ENCODE measurements at regions not wholly inside any gene's neighbourhood (a gene's known extent, or its start where the extent isn't known, plus 50 kb on each side); places are given as distances from the start of the nearest gene placed in this dataset.

GRCh38 chr14:53692451-53692850 is 264.2 kb downstream of the BMP4 start:
- Mint-ChIP-seq H3K27me3 (no peaks in the 10 kb centered on the region), H3K27ac (no peak overlapping the region)
- intact Hi-C loops (cut with micrococcal nuclease) = no loop called here

GRCh38 chr14:53683229-53683628 is 273.4 kb downstream of the BMP4 start:
- H3K27ac Mint-ChIP-seq = no peak overlapping the region
- no peaks in the 10 kb centered on the region for H3K27me3 Mint-ChIP-seq
- intact Hi-C loops (cut with micrococcal nuclease) = no loop called here
- no peaks in the 10 kb centered on the region for H3K36me3 Mint-ChIP-seq (ENCODE audit: low read depth)
- H3K4me3 Mint-ChIP-seq = no peak overlapping the region
- no peaks in the 10 kb centered on the region for H3K4me1 Mint-ChIP-seq (ENCODE audit: low read depth)
- peaks cover 5% of the 10 kb centered on the region for H3K9me3 Mint-ChIP-seq

More at GRCh38 chr14:53692451-53692850, 264.2 kb downstream of the BMP4 start:
- Mint-ChIP-seq H3K4me3 (no peak overlapping the region), H3K4me1 (ENCODE audit: low read depth) (no peaks in the 10 kb centered on the region), H3K36me3 (ENCODE audit: low read depth) (no peaks in the 10 kb centered on the region), H3K9me3 (no peaks in the 10 kb centered on the region)

DNA sequence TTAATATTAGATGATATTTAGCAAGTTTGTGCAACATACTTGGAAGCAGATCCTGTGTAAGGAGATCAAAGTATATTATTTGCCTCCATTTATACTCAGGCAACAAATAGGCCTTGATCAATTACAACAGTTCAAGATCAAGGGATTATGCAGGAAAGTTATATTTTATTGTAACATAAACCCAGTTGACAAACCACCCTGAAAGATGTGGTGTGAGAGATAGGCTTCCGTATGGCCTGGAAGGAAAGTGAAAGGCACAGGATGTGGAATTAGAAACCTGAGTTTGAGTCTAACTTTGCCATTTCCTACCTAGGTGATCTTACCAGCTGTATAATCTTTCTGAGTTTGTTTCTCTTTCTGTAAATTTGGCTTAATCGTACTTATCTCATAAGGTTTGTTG is 284.1 kb downstream of the BMP4 start:
- intact Hi-C loops (cut with micrococcal nuclease) = no loop called here
- H3K27me3 Mint-ChIP-seq = no peaks in the 10 kb centered on the region
- no peaks in the 10 kb centered on the region for H3K4me1 Mint-ChIP-seq (ENCODE audit: low read depth)
- no peaks in the 10 kb centered on the region for H3K36me3 Mint-ChIP-seq (ENCODE audit: low read depth)
- H3K4me3 Mint-ChIP-seq = no peak overlapping the region
- H3K9me3 Mint-ChIP-seq = peaks cover 13% of the 10 kb centered on the region
- H3K27ac Mint-ChIP-seq = no peak overlapping the region

GRCh38 chr14:53670701-53671100 is 285.9 kb downstream of the BMP4 start:
- Mint-ChIP-seq H3K4me1 (ENCODE audit: low read depth) (no peaks in the 10 kb centered on the region), H3K27me3 (peaks cover 3% of the 10 kb centered on the region), H3K4me3 (no peak overlapping the region), H3K36me3 (ENCODE audit: low read depth) (no peaks in the 10 kb centered on the region), H3K9me3 (peaks cover 15% of the 10 kb centered on the region), H3K27ac (no peak overlapping the region)
- intact Hi-C loops (cut with micrococcal nuclease) = no loop called here

DNA sequence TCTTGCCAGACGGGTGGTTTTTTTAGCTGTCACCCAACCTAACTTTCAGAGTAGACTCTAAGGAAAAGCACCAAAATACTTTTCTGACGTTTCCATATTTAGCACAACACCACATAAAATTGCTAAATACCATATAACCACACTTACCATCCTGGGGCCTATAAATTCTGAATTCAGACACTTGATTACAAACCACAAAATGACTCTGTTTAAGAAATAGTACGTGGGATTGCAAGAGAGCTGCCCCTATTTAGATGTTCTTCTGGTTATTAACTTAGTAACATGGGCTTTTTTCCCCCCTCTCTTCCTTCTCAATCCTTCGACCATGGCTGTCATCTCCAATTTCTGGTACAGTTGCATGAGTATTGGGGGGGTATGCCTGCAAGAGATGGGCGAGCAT is 287.7 kb downstream of the BMP4 start:
- Mint-ChIP-seq H3K27ac (no peak overlapping the region), H3K27me3 (peaks cover 3% of the 10 kb centered on the region), H3K4me1 (ENCODE audit: low read depth) (no peaks in the 10 kb centered on the region), H3K4me3 (no peak overlapping the region), H3K9me3 (peaks cover 9% of the 10 kb centered on the region), H3K36me3 (ENCODE audit: low read depth) (no peaks in the 10 kb centered on the region)
- intact Hi-C loops (cut with micrococcal nuclease) = no loop called here

DNA sequence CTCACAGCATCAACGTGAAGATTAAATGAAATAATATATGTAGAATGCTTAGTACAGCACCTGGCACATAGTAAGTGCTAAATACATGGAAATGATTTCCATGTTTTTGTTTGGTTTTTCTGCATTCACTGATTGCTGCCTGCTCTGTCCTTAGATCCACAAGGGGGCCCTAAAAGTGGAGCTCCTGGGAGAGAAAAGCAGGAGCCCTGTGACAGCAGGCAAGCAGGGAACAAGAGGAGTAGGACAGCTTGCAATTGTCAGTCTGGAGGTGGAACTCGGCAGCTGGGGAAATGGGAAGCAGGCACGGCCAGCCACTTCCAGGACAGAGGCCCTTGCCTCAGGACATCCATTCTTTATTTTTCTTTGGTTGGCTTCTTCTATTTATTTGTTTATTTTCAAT is 292.9 kb downstream of the BMP4 start:
- Mint-ChIP-seq H3K36me3 (ENCODE audit: low read depth) (no peaks in the 10 kb centered on the region), H3K4me1 (ENCODE audit: low read depth) (no peaks in the 10 kb centered on the region), H3K27me3 (peaks cover 3% of the 10 kb centered on the region), H3K9me3 (peaks cover 9% of the 10 kb centered on the region), H3K4me3 (no peak overlapping the region), H3K27ac (no peak overlapping the region)
- intact Hi-C loops (cut with micrococcal nuclease) = no loop called here

- Mint-ChIP-seq H3K4me1 (ENCODE audit: low read depth) (no peaks in the 10 kb centered on the region), H3K36me3 (ENCODE audit: low read depth) (no peaks in the 10 kb centered on the region), H3K27me3 (no peaks in the 10 kb centered on the region), H3K4me3 (no peak overlapping the region), H3K9me3 (peaks cover 16% of the 10 kb centered on the region), H3K27ac (no peak overlapping the region)
- intact Hi-C loops (cut with micrococcal nuclease) = no loop called here
Observed at GRCh38 chr14:53655080-53655785, 301.4 kb downstream of the BMP4 start.

GRCh38 chr14:53652068-53652467 is 304.6 kb downstream of the BMP4 start:
- H3K36me3 Mint-ChIP-seq (ENCODE audit: low read depth) = no peaks in the 10 kb centered on the region
- H3K9me3 Mint-ChIP-seq = peaks cover 16% of the 10 kb centered on the region
- no peak overlapping the region for H3K4me3 Mint-ChIP-seq
- H3K4me1 Mint-ChIP-seq (ENCODE audit: low read depth) = no peaks in the 10 kb centered on the region
- H3K27me3 Mint-ChIP-seq = no peaks in the 10 kb centered on the region
- intact Hi-C loops (cut with micrococcal nuclease) = no loop called here
- H3K27ac Mint-ChIP-seq = no peak overlapping the region

DNA sequence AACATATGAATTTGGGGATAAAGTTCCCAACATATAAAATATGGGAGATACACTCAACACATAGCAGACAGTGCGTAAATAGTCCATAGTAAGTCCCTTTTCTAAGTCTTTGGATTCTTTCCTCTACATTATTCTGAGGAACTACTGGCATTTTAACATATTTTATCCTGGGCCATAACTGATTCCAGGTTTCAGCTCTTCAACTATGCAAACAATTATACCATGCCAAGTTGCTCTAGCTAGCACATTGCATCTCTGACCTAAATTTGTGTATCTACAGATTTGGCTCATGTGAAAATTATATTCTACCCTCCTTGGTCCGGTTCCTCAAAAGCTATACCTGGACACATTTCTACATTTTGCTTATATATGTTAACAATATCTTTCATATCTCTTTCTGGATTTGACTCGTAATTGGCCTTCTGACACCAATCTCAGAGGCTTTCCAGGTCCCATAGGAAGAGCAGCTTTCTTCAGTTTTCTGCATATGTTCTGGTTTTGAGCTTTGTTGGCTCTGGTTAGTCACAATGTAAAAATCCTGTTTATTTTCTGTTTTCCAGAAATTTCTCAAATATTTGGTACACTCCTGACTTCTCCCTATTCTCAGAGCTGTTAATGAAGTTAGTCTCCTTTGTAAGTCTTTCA is 305.4 kb downstream of the BMP4 start:
- intact Hi-C loops (cut with micrococcal nuclease) = no loop called here
- no peak overlapping the region for H3K27ac Mint-ChIP-seq
- no peaks in the 10 kb centered on the region for H3K4me1 Mint-ChIP-seq (ENCODE audit: low read depth)

GRCh38 chr14:53646925-53647324 is 309.7 kb downstream of the BMP4 start:
- no peak overlapping the region for H3K27ac Mint-ChIP-seq
- H3K36me3 Mint-ChIP-seq (ENCODE audit: low read depth) = no peaks in the 10 kb centered on the region
- no peak overlapping the region for H3K4me3 Mint-ChIP-seq
- H3K4me1 Mint-ChIP-seq (ENCODE audit: low read depth) = no peaks in the 10 kb centered on the region
- H3K27me3 Mint-ChIP-seq = no peaks in the 10 kb centered on the region
- no peaks in the 10 kb centered on the region for H3K9me3 Mint-ChIP-seq
- intact Hi-C loops (cut with micrococcal nuclease) = no loop called here

More for the DNA sequence above, 305.4 kb downstream of the BMP4 start:
- Mint-ChIP-seq H3K4me3 (no peak overlapping the region), H3K9me3 (peaks cover 16% of the 10 kb centered on the region), H3K27me3 (no peaks in the 10 kb centered on the region), H3K36me3 (ENCODE audit: low read depth) (no peaks in the 10 kb centered on the region)

DNA sequence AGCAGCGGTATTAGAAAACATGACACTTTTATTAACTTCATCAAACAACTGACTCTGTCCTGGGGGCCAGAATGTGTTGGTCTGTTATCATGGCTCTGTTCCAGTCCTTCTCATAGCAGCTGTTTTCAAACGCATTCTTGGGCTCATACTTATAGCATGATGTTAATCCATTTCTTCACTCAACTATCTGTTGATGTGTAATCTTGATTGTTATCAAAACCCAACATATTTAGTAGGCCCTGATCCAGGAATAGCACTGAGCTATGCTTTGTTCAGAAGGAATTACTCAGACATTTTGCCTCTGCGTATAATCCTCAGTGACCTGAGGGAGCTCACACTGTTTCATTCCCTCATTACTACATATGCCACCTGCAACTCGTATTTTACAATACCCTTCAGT is 315.9 kb downstream of the BMP4 start:
- no peaks in the 10 kb centered on the region for H3K27me3 Mint-ChIP-seq
- H3K4me1 Mint-ChIP-seq (ENCODE audit: low read depth) = no peaks in the 10 kb centered on the region
- H3K9me3 Mint-ChIP-seq = no peaks in the 10 kb centered on the region
- intact Hi-C loops (cut with micrococcal nuclease) = no loop called here
- H3K36me3 Mint-ChIP-seq (ENCODE audit: low read depth) = no peaks in the 10 kb centered on the region
- no peak overlapping the region for H3K27ac Mint-ChIP-seq
- no peak overlapping the region for H3K4me3 Mint-ChIP-seq

- H3K4me3 Mint-ChIP-seq = no peak overlapping the region
- intact Hi-C loops (cut with micrococcal nuclease) = no loop called here
- peaks cover 2% of the 10 kb centered on the region for H3K9me3 Mint-ChIP-seq
- no peaks in the 10 kb centered on the region for H3K4me1 Mint-ChIP-seq (ENCODE audit: low read depth)
- H3K27me3 Mint-ChIP-seq = no peaks in the 10 kb centered on the region
- H3K36me3 Mint-ChIP-seq (ENCODE audit: low read depth) = no peaks in the 10 kb centered on the region
- H3K27ac Mint-ChIP-seq = no peak overlapping the region
Observed at GRCh38 chr14:53638966-53639365, 317.7 kb downstream of the BMP4 start.

GRCh38 chr14:53634793-53635192 is 321.8 kb downstream of the BMP4 start:
- H3K27me3 Mint-ChIP-seq = no peaks in the 10 kb centered on the region
- no peaks in the 10 kb centered on the region for H3K36me3 Mint-ChIP-seq (ENCODE audit: low read depth)
- no peaks in the 10 kb centered on the region for H3K4me1 Mint-ChIP-seq (ENCODE audit: low read depth)
- intact Hi-C loops (cut with micrococcal nuclease) = no loop called here
- peaks cover 9% of the 10 kb centered on the region for H3K9me3 Mint-ChIP-seq
- no peak overlapping the region for H3K27ac Mint-ChIP-seq
- no peak overlapping the region for H3K4me3 Mint-ChIP-seq

DNA sequence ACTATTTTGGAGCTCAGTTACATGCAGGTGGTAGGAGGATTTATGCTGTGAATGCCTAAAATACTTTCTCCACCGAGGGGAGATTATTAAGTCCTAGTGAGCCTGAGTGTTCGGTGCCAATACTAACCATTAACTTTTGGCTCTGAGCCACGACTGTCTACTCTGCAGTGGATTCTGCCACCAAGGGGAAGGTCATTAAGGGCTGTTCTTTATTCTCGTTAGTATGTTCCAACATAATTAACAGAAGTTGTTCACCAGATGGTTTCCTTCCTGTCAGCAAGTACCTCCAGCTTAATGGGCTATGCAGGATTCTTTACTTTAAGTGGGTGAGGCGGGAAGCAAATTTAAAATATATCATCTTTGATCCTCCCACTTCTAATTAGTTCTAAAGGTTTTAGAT is 326.3 kb downstream of the BMP4 start:
- intact Hi-C loops (cut with micrococcal nuclease) = no loop called here
- Mint-ChIP-seq H3K4me1 (ENCODE audit: low read depth) (no peaks in the 10 kb centered on the region), H3K4me3 (no peak overlapping the region), H3K9me3 (peaks cover 9% of the 10 kb centered on the region), H3K27ac (no peak overlapping the region), H3K36me3 (ENCODE audit: low read depth) (no peaks in the 10 kb centered on the region), H3K27me3 (no peaks in the 10 kb centered on the region)

Measured in dendritic cell treated with granulocyte-macrophage colony-stimulating factor and Interleukin-4, amounts not matched to agents 40 ng/mL and 50 ng/mL, for 4 days (primary cell).